ENCODE measurements at regions not wholly inside any gene's neighbourhood (a gene's known extent, or its start where the extent isn't known, plus 50 kb on each side); places are given as distances from the start of the nearest gene placed in this dataset.

DNA sequence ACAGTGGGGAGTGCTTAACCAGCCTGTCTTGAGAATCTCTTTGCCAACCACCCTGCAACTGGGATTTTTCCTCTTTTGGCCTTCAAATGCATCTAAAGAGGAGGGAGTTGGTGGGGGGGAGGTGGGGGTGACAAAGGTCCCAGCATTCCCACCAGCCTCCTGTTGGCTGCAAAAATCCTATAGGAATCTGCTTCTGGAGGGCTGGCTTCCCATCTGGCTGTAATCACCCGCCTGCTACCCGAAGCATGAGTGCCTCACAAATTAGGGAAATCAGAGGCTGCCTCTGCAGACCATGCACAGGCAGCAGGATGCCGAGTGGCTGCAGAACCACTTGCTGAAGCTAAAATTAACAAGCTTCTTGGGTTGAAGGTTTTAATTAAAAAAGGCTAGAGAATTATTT, 73.9 kb upstream of the WSCD2 start:
- no peaks in the 10 kb centered on the region for H3K27me3 ChIP-seq (replicated peaks; ENCODE audit: insufficient read depth, low read length)
- H3K79me2 ChIP-seq (ENCODE audit: low read length): no peaks in the 10 kb centered on the region
- DNase-seq: no peak
- H3K4me1 ChIP-seq (ENCODE audit: low read length): peaks cover 26% of the 10 kb centered on the region
- H2AFZ ChIP-seq (ENCODE audit: low read length): no peak overlapping the region
- H3K27ac ChIP-seq (ENCODE audit: low read length): no peak overlapping the region
- H3K4me3 ChIP-seq (ENCODE audit: low read length): no peak overlapping the region
- peaks cover 10% of the 10 kb centered on the region for H3F3A ChIP-seq (ENCODE audit: insufficient read depth, low read length)
- no peak overlapping the region for H3K9ac ChIP-seq (ENCODE audit: low read length)
- no peak overlapping the region for H3K4me2 ChIP-seq (ENCODE audit: low read depth, low read length)
- no peaks in the 10 kb centered on the region for H3K9me2 ChIP-seq (replicated peaks; ENCODE audit: insufficient read depth, low read length)
- H3K36me3 ChIP-seq (replicated peaks; ENCODE audit: insufficient read depth, low read length): no peaks in the 10 kb centered on the region
- no peaks in the 10 kb centered on the region for H3K9me3 ChIP-seq (replicated peaks; ENCODE audit: insufficient read depth, low read length)
- TF ChIP-seq, protein P1, sequence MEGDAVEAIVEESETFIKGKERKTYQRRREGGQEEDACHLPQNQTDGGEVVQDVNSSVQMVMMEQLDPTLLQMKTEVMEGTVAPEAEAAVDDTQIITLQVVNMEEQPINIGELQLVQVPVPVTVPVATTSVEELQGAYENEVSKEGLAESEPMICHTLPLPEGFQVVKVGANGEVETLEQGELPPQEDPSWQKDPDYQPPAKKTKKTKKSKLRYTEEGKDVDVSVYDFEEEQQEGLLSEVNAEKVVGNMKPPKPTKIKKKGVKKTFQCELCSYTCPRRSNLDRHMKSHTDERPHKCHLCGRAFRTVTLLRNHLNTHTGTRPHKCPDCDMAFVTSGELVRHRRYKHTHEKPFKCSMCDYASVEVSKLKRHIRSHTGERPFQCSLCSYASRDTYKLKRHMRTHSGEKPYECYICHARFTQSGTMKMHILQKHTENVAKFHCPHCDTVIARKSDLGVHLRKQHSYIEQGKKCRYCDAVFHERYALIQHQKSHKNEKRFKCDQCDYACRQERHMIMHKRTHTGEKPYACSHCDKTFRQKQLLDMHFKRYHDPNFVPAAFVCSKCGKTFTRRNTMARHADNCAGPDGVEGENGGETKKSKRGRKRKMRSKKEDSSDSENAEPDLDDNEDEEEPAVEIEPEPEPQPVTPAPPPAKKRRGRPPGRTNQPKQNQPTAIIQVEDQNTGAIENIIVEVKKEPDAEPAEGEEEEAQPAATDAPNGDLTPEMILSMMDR (IDR thresholded peaks at IDR 0.05; ENCODE audit: low read length): no peak
- TF ChIP-seq EZH2phosphoT487 (IDR thresholded peaks at IDR 0.05; ENCODE audit: low read length) (no peak), EZH2 (optimal IDR thresholded peaks at IDR 0.05; ENCODE audit: low read depth, low read length) (no peak)
- H4K20me1 ChIP-seq (ENCODE audit: insufficient read depth, low read length): no peaks in the 10 kb centered on the region

DNA sequence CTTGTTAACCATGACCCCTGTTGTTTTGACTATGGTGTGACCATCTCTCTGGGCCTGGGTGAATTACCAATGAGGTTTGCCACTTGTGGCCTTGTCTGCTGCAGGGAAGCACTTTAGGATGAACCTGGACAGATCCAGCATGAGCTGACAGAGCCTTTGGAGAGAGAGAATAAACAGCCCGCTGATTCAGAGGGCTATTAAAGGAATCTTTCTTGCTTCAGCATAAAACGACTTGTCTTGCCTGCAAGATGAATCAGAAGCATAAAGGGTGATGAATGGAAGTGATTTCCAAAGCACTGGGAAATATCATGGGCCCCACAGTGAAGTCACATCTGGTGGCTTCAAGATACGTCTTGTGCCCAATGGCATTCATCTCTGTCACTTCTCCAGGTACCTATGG, 69.0 kb upstream of the WSCD2 start:
- H3F3A ChIP-seq (ENCODE audit: insufficient read depth, low read length): no peaks in the 10 kb centered on the region
- H2AFZ ChIP-seq (ENCODE audit: low read length): no peak overlapping the region
- H3K27ac ChIP-seq (ENCODE audit: low read length): no peak overlapping the region
- no peaks in the 10 kb centered on the region for H3K9me2 ChIP-seq (replicated peaks; ENCODE audit: insufficient read depth, low read length)
- no peak overlapping the region for H3K9ac ChIP-seq (ENCODE audit: low read length)
- TF ChIP-seq, protein P1 (IDR thresholded peaks at IDR 0.05; ENCODE audit: low read length): no peak
- TF ChIP-seq EZH2 (optimal IDR thresholded peaks at IDR 0.05; ENCODE audit: low read depth, low read length) (no peak), EZH2phosphoT487 (IDR thresholded peaks at IDR 0.05; ENCODE audit: low read length) (no peak)
- no peaks in the 10 kb centered on the region for H3K9me3 ChIP-seq (replicated peaks; ENCODE audit: insufficient read depth, low read length)
- no peaks in the 10 kb centered on the region for H4K20me1 ChIP-seq (ENCODE audit: insufficient read depth, low read length)
- H3K36me3 ChIP-seq (replicated peaks; ENCODE audit: insufficient read depth, low read length): no peaks in the 10 kb centered on the region
- H3K79me2 ChIP-seq (ENCODE audit: low read length): no peaks in the 10 kb centered on the region
- H3K4me1 ChIP-seq (ENCODE audit: low read length): no peaks in the 10 kb centered on the region
- no peak overlapping the region for H3K4me2 ChIP-seq (ENCODE audit: low read depth, low read length)
- no peaks in the 10 kb centered on the region for H3K27me3 ChIP-seq (replicated peaks; ENCODE audit: insufficient read depth, low read length)
- H3K4me3 ChIP-seq (ENCODE audit: low read length): no peak overlapping the region
- DNase-seq: no peak

DNA sequence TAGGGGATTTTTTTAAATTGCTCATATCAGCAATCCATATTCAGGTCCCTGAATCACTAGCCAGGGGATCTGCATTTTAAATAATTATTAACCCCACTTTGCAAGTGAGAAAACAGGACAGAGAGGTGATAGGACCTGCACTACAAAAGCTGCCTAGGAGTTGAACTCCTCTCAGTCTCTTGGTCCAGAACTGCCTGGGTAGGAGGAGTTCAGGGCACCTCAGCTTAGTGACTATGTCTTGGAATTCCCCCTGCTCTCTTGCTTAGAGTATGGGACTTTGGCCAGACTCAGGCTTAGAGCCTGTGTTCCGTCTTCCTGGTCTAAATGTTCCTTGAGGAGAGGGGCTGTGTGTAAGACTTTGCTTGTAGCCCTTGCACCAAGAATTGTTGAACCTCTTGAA, 68.2 kb upstream of the WSCD2 start:
- no peak overlapping the region for H3K9ac ChIP-seq (ENCODE audit: low read length)
- no peaks in the 10 kb centered on the region for H3K9me3 ChIP-seq (replicated peaks; ENCODE audit: insufficient read depth, low read length)
- no peak for TF ChIP-seq EZH2 (optimal IDR thresholded peaks at IDR 0.05; ENCODE audit: low read depth, low read length)
- TF ChIP-seq, protein P1 (IDR thresholded peaks at IDR 0.05; ENCODE audit: low read length): no peak
- TF ChIP-seq EZH2phosphoT487 (IDR thresholded peaks at IDR 0.05; ENCODE audit: low read length): no peak
- H3K4me1 ChIP-seq (ENCODE audit: low read length): no peaks in the 10 kb centered on the region
- no peaks in the 10 kb centered on the region for H3K27me3 ChIP-seq (replicated peaks; ENCODE audit: insufficient read depth, low read length)
- no peak overlapping the region for H3K4me2 ChIP-seq (ENCODE audit: low read depth, low read length)
- DNase-seq: no peak
- H3K9me2 ChIP-seq (replicated peaks; ENCODE audit: insufficient read depth, low read length): no peaks in the 10 kb centered on the region
- no peaks in the 10 kb centered on the region for H3K36me3 ChIP-seq (replicated peaks; ENCODE audit: insufficient read depth, low read length)
- H2AFZ ChIP-seq (ENCODE audit: low read length): no peak overlapping the region
- H3K27ac ChIP-seq (ENCODE audit: low read length): no peak overlapping the region
- no peak overlapping the region for H3K4me3 ChIP-seq (ENCODE audit: low read length)
- no peaks in the 10 kb centered on the region for H3F3A ChIP-seq (ENCODE audit: insufficient read depth, low read length)
- H3K79me2 ChIP-seq (ENCODE audit: low read length): no peaks in the 10 kb centered on the region
- no peaks in the 10 kb centered on the region for H4K20me1 ChIP-seq (ENCODE audit: insufficient read depth, low read length)
